ENCODE measurements at regions not wholly inside any gene's neighbourhood (a gene's known extent, or its start where the extent isn't known, plus 50 kb on each side); places are given as distances from the start of the nearest gene placed in this dataset.
"Not testable (repeated sequence)": the region's sequence is repeated elsewhere in the genome, so short reads cannot be mapped to it uniquely, and the experiment has no call there.

GRCh38 chr19:31037286-31037980, 311.8 kb downstream of the TSHZ3 start:
- DNase-seq: peak in 2 of 3 donors; percentile 37 to 72

- DNase-seq: not testable (repeated sequence)
Observed at GRCh38 chr19:31031455-31031854, 317.8 kb downstream of the TSHZ3 start.

GRCh38 chr19:31023038-31023437, 326.2 kb downstream of the TSHZ3 start:
- no peak for DNase-seq

GRCh38 chr19:31018936-31019335, 330.3 kb downstream of the TSHZ3 start:
- peak in 1 of 3 donors; percentile 48 for DNase-seq

GRCh38 chr19:31015778-31016177, 333.5 kb downstream of the TSHZ3 start:
- DNase-seq: no peak

- DNase-seq: no peak
Observed at GRCh38 chr19:31014668-31015067, 334.6 kb downstream of the TSHZ3 start.

- DNase-seq: peak in 2 of 3 donors; percentile 36 to 55
Observed at GRCh38 chr19:31013384-31014020, 335.7 kb downstream of the TSHZ3 start.

- no peak for DNase-seq
Observed at GRCh38 chr19:31002518-31003244, 346.6 kb downstream of the TSHZ3 start.

GRCh38 chr19:31001991-31002390, 347.2 kb downstream of the TSHZ3 start:
- no peak for DNase-seq

- DNase-seq: no peak
Observed at GRCh38 chr19:31000913-31001312, 348.3 kb downstream of the TSHZ3 start.

- DNase-seq: no peak
Observed at GRCh38 chr19:30999726-31000125, 349.5 kb downstream of the TSHZ3 start.

GRCh38 chr19:30997222-30997621, 352.0 kb downstream of the TSHZ3 start:
- DNase-seq: no peak

GRCh38 chr19:30978639-30979038, 370.6 kb downstream of the TSHZ3 start:
- DNase-seq: no peak

- DNase-seq: no peak
Observed at GRCh38 chr19:30969591-30969990, 379.6 kb downstream of the TSHZ3 start.

GRCh38 chr19:30968841-30969399, 380.3 kb downstream of the TSHZ3 start:
- no peak for DNase-seq

- DNase-seq: no peak
Observed at GRCh38 chr19:30968210-30968609, 381.0 kb downstream of the TSHZ3 start.

- DNase-seq: no peak
Observed at GRCh38 chr19:30966486-30966885, 382.8 kb downstream of the TSHZ3 start.

- no peak for DNase-seq
Observed at GRCh38 chr19:30959011-30959410, 390.2 kb downstream of the TSHZ3 start.

GRCh38 chr19:30955112-30956104, 393.8 kb downstream of the TSHZ3 start:
- no peak for DNase-seq

GRCh38 chr19:30944276-30944932, 404.8 kb downstream of the TSHZ3 start:
- not testable (repeated sequence) for DNase-seq
